C4-2B (cell line): ENCODE measurements at regions not wholly inside any gene's neighbourhood (a gene's known extent, or its start where the extent isn't known, plus 50 kb on each side); places are given as distances from the start of the nearest gene placed in this dataset.

ENCODE experiments used
- ZFX ChIP-seq: fragments of 450-650 bp; IDR thresholded peaks from 2 replicates; pipeline ENCODE4 v1.6.1; 2017
- TF ChIP-seq, protein P1 (sequence below): fragments of 450-650 bp; conservative IDR thresholded peaks from 2 replicates; pipeline ENCODE4 v1.5.1; 2017; ENCODE audit warnings: mild to moderate bottlenecking

DNA sequence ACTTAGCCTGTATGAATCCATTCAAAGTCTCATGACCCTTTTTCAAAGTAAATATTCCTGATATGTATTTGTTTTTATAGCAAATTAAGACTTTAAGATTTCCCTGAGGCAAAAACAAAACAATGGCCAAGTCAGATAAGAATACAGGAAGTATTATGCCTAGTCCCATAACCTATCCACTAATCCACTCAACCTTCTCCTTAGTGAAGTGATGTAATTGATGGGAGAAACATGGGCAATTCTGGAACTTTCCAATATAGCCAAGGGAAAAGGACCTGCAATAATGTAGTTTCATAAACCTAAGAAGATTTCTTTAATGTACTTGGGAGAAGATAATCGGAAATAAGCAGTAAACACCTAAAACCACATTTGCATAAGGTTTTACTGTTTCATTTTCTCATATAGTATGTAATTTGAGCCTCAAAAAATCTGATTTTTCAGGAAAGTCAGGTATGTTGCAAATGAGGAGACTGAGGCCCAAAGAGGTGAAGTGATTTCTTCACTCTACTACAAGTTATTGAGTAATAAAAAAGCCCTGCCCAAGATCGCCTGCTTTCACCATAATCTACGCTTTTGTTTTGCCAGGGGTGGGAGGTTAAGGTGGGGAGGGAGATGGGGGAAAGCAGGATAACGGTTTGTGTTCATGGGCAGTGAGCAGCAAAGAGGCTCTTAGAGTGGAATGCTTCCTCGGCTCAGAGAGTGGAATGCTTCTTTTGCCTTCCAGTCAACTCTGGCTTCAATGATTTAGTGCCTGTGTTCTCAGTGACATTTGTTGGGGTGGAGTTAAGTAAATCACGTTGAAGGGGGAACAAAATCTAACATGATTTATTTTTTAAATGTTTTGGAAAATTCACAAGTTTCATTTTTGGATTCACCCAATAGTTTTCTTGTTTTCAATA is 95.0 kb upstream of the FNDC3B start:
- TF ChIP-seq, protein P1, sequence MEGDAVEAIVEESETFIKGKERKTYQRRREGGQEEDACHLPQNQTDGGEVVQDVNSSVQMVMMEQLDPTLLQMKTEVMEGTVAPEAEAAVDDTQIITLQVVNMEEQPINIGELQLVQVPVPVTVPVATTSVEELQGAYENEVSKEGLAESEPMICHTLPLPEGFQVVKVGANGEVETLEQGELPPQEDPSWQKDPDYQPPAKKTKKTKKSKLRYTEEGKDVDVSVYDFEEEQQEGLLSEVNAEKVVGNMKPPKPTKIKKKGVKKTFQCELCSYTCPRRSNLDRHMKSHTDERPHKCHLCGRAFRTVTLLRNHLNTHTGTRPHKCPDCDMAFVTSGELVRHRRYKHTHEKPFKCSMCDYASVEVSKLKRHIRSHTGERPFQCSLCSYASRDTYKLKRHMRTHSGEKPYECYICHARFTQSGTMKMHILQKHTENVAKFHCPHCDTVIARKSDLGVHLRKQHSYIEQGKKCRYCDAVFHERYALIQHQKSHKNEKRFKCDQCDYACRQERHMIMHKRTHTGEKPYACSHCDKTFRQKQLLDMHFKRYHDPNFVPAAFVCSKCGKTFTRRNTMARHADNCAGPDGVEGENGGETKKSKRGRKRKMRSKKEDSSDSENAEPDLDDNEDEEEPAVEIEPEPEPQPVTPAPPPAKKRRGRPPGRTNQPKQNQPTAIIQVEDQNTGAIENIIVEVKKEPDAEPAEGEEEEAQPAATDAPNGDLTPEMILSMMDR = no peak
- no peak for TF ChIP-seq ZFX
